Effector CD4-positive, alpha-beta T cell (primary cell): ENCODE measurements at regions not wholly inside any gene's neighbourhood (a gene's known extent, or its start where the extent isn't known, plus 50 kb on each side); places are given as distances from the start of the nearest gene placed in this dataset.
"Not testable (repeated sequence)": the region's sequence is repeated elsewhere in the genome, so short reads cannot be mapped to it uniquely, and the experiment has no call there.

Experiments
- DNase-seq: peaks from one replicate; pipeline ENCODE4 v3.0.0-alpha.2; 2020

GRCh38 chr12:13435235-13435933 lies 238.9 kb downstream of the EMP1 start:
- DNase-seq = no peak

DNA sequence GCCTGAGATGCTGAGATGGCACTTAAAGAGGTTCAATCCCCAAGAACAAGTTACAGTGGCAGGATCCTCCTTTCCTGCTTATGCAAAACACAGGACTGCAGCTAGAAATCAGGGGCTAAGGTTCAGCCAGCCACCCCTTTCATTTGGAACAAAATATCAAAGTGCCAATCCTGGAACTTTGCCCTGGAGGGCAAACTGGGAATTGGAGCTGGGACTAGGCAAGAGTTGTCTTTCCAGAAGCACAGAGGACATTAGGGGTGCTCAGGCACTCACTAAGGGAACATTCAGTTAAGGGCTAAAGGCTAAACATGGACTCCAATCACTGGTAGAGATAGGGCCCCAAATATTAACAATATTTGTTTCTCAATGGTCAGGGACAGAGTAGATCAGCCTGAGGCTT lies 237.2 kb downstream of the EMP1 start:
- no peak for DNase-seq

- DNase-seq = no peak
Measured at GRCh38 chr12:13431041-13431440, 234.5 kb downstream of the EMP1 start.

GRCh38 chr12:13428538-13429265 lies 232.2 kb downstream of the EMP1 start:
- DNase-seq = no peak

- DNase-seq = no peak
Measured at GRCh38 chr12:13425766-13426165, 229.2 kb downstream of the EMP1 start.

DNA sequence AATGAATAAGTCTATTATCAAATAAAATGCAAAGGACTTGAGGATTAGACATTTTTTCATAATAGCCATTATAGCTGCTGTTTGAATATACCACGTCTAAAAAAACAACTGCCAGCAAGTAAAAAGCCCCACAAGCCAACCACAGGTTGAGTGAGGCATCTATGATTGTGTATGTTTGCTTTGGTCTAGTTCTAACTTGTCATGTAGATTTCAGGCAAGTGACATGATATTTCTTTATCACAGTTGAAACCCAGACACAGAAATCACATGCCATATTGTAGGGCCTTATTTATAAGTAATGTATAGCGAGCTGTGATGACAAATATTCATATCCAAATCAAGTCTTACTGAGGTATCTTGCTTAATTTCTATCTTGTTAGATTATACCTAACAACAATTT lies 225.8 kb downstream of the EMP1 start:
- no peak for DNase-seq

- DNase-seq = no peak
Measured at GRCh38 chr12:13417516-13417915, 221.0 kb downstream of the EMP1 start.

- no peak for DNase-seq
Measured at GRCh38 chr12:13411287-13411686, 214.8 kb downstream of the EMP1 start.

DNA sequence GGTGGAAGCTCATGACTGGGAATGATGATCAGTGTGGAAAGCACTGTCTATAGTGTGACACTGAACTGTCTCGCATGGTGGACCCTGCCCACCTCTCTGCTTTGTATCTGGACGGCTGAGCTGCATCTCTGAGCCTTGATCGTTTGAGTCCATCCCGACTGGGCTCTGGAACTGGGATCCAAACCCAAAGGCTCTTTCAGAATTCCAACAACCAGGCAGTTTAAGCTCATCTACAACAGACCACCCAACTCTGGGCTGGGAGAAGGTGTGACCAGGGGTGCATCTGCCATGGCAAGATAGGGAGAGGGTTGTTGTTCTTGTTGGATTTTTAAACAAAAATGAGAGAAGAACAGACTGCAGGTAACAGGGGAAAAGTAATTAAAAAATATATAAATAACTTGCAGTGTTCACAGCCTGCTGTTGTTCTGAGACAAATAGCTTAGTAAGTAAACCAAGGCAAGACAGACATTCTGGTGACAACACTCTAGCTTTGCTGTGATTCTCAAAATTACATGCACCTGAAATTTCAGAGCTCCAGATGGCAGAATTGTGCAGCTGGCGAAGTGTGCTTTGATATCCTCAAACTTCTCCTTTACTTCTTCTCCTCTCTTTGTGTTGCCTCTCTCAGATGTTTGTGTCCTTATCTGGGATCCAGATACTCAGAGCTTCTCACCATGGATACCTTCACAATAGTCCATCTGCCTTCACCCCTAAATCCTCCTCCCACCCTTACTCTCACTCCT lies 209.6 kb downstream of the EMP1 start:
- DNase-seq = no peak

DNA sequence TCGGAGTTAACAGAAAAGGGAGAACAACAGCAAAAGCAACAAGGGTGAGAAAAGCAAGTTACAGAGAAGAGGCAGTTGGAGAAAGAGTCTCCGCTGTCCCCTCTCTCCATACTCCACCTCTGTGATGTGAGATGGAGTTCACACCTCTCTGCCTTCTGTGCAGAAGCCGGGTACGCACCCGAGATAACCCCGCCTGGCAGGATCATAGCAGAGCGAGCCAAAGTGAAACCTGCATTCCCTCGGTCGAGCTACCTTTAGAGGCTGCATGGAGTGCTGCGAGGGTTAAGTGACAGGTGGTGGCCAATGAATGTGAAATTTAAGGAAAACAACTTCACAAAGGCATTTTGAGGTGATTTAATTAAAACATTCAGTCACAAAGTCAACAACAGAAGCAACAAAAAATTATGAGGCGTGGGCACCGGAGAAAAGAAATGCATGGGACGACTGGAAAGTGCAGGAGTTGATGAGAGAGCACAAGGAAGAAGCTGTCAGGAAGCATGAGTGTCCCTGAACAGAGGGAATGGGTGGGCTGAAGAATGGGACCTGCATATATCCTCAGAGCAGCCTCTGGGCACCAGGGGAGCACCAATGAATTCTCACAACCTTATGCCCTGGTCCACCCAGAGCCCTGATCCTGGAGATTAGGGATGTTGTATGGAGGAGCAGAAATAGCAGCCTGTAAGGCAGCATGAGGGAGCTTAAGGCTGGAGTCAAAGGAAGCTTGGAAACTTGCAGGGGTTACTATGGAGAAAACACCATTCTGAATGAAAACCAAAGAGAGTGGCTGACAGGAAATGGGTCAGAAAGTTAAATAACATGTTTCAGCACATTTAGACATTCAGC lies 208.3 kb downstream of the EMP1 start:
- DNase-seq = no peak

DNA sequence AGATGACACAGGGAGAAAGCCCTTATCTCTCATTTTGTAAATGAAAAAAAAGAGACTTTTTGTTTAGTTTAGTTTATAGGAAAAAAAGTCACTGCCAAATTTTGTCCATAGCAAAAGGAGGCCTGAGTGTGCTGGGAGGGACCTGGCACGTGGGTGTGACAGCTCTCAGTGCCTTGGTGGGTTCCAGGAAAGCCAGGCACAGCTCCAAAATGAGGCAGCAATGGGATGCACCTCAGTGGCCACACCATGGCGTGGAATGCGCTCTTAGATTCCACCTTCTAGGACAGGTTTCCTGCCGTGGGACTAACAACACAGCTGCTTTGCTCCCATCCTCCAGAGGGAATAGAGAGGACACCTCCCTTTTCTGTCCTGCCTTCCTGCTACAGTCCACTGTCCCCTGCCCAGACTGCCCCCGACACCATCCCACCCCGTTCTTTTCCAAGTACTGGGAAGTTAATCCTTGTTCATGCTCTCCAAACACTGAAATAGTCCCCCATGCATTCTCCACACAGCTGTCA lies 207.6 kb downstream of the EMP1 start:
- no peak for DNase-seq

- DNase-seq = not testable (repeated sequence)
Measured at GRCh38 chr12:13391375-13391774, 194.8 kb downstream of the EMP1 start.

DNA sequence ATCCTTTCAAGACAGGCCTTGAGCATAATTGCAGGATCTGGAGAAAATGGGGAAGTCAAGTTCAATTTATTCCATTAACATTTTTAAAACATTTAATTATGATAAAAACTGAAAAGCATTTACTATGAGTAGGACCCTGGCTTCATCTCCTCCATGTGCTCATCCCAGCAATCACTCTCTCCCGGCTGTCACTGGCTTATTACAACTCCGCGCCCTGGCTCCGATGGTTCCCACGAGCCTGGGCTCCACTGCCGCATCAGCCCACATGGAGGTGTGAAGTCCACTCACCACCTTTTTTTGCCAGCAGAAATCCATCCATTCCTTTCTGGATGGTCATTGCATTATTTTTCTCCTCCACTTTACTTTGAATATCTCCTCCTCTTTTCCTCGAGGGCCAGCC lies 194.4 kb downstream of the EMP1 start:
- no peak for DNase-seq

GRCh38 chr12:13390381-13390861 lies 193.9 kb downstream of the EMP1 start:
- DNase-seq = no peak

DNA sequence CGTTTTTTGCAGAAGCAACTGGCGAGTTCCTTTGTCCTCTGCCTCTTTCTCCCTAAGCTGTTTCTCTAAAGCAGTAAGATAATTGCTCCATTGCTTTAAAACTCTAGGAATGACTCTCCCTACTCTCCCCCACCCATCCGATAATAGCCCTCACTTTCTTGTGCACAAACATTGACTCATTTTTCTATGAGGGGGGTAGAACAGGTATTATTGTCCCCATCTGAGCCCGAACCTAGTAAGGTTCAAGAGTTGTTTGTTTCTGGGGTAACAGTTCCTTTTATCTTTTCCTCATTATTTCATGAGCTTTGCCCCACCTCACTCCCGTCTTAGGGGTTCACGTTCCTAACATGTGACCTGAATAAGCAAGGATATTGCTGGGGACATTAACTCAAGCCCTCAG lies 190.6 kb downstream of the EMP1 start:
- DNase-seq = no peak

GRCh38 chr12:13386323-13387039 lies 190.0 kb downstream of the EMP1 start:
- no peak for DNase-seq

GRCh38 chr12:13383379-13383778 lies 186.9 kb downstream of the EMP1 start:
- DNase-seq = no peak

GRCh38 chr12:13380297-13380696 lies 183.8 kb downstream of the EMP1 start:
- DNase-seq = no peak

- no peak for DNase-seq
Measured at GRCh38 chr12:13379531-13380188, 183.1 kb downstream of the EMP1 start.

DNA sequence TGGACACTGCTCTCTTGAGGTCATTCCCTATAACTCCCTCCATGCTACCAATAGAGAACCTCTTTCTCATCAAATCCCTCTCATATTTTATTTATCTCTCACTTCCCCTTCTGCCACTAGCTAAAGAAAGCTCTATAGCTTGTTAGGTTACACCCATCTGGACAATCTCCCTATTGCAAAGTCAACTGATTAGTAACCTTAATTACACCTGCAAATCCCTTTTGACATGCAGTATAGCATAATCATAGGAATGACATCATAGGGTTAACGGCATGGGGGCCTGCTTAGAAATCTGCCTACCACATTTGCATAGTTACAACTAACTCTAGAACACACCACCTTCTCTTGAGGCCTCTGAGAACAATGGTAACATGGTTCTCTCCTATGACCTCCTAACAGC lies 181.2 kb downstream of the EMP1 start:
- no peak for DNase-seq
